PC-3 (cell line): ENCODE measurements at regions not wholly inside any gene's neighbourhood (a gene's known extent, or its start where the extent isn't known, plus 50 kb on each side); places are given as distances from the start of the nearest gene placed in this dataset.

ENCODE experiments used
- ATAC-seq: fragments of 200-7000 bp; cut with Tn5 transposase; 2 replicates; pipeline ENCODE4 v1.9.1; 2020; ENCODE audit warnings: mild to moderate bottlenecking, moderate library complexity
- BruUV-seq: library from RNA; stranded (reverse); fragments of 400-500 nt; replicated peaks from 2 replicates; lab custom pipeline; 2021; lab: Mats Ljungman, UMichigan
- CTCF ChIA-PET: fragments of 300-600 bp; sonication (Branson Sonifier 250); formaldehyde crosslinking; loops from one replicate; lab custom pipeline; 2022; ENCODE audit warnings: antibody characterized with exemption; lab: Charles Lee
- POLR2A ChIA-PET: fragments of 300-600 bp; sonication (Branson Sonifier 250); formaldehyde crosslinking; loops from one replicate; lab custom pipeline; 2022; ENCODE audit warnings: antibody characterized with exemption; ENCODE audit not compliant: unreplicated experiment; lab: Charles Lee
- DNase-seq: peaks from one replicate; pipeline ENCODE4 v3.0.0-alpha.2; 2015
- H2AFZ ChIP-seq: fragments of 300-600 bp; sonication (generic); 2 replicates; pipeline ENCODE4 v1.6.0; 2016; ENCODE audit warnings: antibody characterized with exemption, low read length
- H3F3A ChIP-seq: fragments of 300-600 bp; sonication (generic); one replicate; pipeline ENCODE4 v1.6.0; 2017; ENCODE audit warnings: antibody characterized with exemption, low read length, control low read depth, mild to moderate bottlenecking; ENCODE audit not compliant: unreplicated experiment
- H3K27ac ChIP-seq: fragments of 300-600 bp; sonication (generic); 2 replicates; pipeline ENCODE4 v1.5.1; 2016; ENCODE audit warnings: mild to moderate bottlenecking, low read length
- H3K27me3 ChIP-seq: fragments of 300-600 bp; sonication (generic); 2 replicates; pipeline ENCODE4 v1.6.1; 2016; ENCODE audit warnings: low read length, mixed read lengths
- H3K36me3 ChIP-seq: fragments of 300-600 bp; sonication (generic); 2 replicates; pipeline ENCODE4 v1.6.1; 2016; ENCODE audit warnings: low read depth, mixed run types, low read length, mixed read lengths
- H3K4me1 ChIP-seq: fragments of 300-600 bp; sonication (generic); 2 replicates; pipeline ENCODE4 v1.5.1; 2016; ENCODE audit warnings: low read length; ENCODE audit not compliant: insufficient read depth
- H3K4me2 ChIP-seq: fragments of 300-600 bp; sonication (generic); 2 replicates; pipeline ENCODE4 v1.6.0; 2016; ENCODE audit warnings: low read length
- H3K4me3 ChIP-seq: fragments of 300-600 bp; sonication (generic); 2 replicates; pipeline ENCODE4 v1.5.1; 2016; ENCODE audit warnings: mild to moderate bottlenecking, low read length, mixed read lengths
- H3K79me2 ChIP-seq: fragments of 300-600 bp; sonication (generic); 2 replicates; pipeline ENCODE4 v1.6.1; 2017; ENCODE audit warnings: low read length, mixed read lengths
- H3K9ac ChIP-seq: fragments of 300-600 bp; sonication (generic); 2 replicates; pipeline ENCODE4 v1.6.0; 2016; ENCODE audit warnings: mild to moderate bottlenecking, low read length
- H3K9me2 ChIP-seq: fragments of 300-600 bp; sonication (generic); replicated peaks from 2 replicates; pipeline ENCODE4 v1.6.1; 2016; ENCODE audit warnings: mixed run types, low read length, mixed read lengths
- H3K9me3 ChIP-seq: fragments of 300-600 bp; sonication (generic); 2 replicates; pipeline ENCODE4 v1.6.1; 2016; ENCODE audit warnings: low read length, mixed read lengths
- H4K20me1 ChIP-seq: fragments of 300-600 bp; sonication (generic); 2 replicates; pipeline ENCODE4 v1.6.1; 2016; ENCODE audit warnings: low read length, mixed read lengths
- EZH2 ChIP-seq: fragments of 300-600 bp; sonication (generic); IDR thresholded peaks from one replicate; pipeline ENCODE4 v1.6.1; 2017; ENCODE audit warnings: antibody characterized with exemption, mild to moderate bottlenecking, low read length; ENCODE audit not compliant: unreplicated experiment
- EZH2phosphoT487 ChIP-seq: fragments of 300-600 bp; sonication (generic); IDR thresholded peaks from 2 replicates; pipeline ENCODE4 v1.6.1; 2018; ENCODE audit warnings: mild to moderate bottlenecking, antibody characterized with exemption, low read length, borderline replicate concordance
- intact Hi-C: fragments of 100-400 bp; cut with micrococcal nuclease; formaldehyde crosslinking; loops from 2 replicates; pipeline ENCODE4 v1.9.0; 2023
- TF ChIP-seq, protein P1 (sequence below): fragments of 300-600 bp; sonication (generic); conservative IDR thresholded peaks from 2 replicates; pipeline ENCODE4 v1.5.1; 2017; ENCODE audit warnings: antibody characterized with exemption, low read depth, mild to moderate bottlenecking, low read length

DNA sequence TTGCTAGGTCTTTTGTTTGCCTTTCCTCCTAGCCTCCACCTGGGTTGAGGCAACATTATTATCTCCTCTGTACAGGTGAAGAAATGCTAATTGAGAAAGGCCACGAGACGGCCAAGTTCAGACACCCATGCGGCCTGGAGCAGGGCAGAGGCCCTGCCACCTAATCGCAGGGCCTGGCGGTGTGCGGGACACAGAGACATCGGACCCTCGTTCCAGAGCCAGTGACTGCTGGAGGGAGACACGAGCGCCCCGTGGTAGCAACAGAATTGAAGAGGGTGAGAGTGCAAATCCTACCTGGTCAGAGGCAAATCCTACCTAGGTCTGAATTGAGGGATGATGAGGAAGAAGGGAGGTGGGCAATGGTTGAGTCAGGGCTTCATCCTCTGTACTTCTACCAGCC lies 113.8 kb upstream of the MEF2A start:
- H3F3A ChIP-seq, result no peaks in the 10 kb centered on the region
- intact Hi-C loops, result no loop called here
- CTCF ChIA-PET, result no interaction called here

DNA sequence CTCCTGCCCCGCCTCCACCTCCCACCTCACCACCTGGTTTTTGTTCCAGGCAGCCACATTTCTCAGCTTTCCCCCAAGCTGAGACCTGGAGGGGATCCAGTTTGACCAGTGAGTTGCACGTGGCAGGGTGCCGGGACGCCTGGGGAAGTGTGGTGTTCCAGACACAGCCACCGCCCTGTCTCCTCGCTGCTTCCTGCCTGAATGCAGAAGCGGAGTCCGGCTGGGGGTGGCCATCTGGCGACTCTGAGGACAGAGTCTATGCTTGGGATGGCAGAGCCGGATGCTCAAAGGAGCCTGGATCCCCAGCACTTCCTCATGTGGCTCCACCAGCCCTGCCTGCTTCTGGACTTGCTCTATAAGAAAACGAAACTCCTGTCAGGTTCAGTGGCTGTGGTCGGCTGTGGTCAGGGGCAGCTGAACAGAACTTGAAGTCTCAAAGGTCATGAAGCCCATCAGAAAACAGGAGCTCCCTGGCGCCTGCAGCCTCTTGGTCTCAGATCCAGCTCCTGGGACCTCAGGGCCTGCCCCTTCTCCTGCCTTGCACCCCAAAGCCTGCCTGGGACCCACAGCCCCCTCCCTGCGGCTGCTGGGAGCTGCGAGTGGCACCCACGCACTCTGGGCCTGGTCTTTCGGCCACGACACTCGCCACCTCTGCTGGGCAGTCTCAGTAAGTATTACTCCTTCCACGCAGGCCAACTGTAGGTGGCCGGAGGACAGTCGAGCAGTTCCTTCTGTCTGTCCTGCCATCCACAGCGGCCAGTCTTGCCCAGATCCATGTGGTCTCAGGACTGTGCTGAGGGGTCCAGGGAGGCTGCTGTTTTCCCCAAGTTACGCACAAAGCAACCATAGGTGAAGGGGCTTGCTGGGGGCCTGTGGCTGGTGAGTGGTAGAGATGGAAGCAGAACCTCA lies 112.8 kb upstream of the MEF2A start:
- Histone ChIP-seq H3F3A (no peaks in the 10 kb centered on the region), H3K36me3 (no peaks in the 10 kb centered on the region), H3K9me2 (no peaks in the 10 kb centered on the region), H2AFZ (no peak overlapping the region), H3K9me3 (no peaks in the 10 kb centered on the region), H3K4me1 (peaks cover 19% of the 10 kb centered on the region), H3K4me2 (no peak overlapping the region), H3K27ac (no peak overlapping the region), H3K27me3 (no peaks in the 10 kb centered on the region), H4K20me1 (no peaks in the 10 kb centered on the region), H3K4me3 (no peak overlapping the region), H3K9ac (no peak overlapping the region), H3K79me2 (no peaks in the 10 kb centered on the region)
- intact Hi-C loops, result no loop called here
- ChIA-PET CTCF (no interaction called here), POLR2A (no interaction called here)
- no TSS peak for BruUV-seq
- no peak for DNase-seq
- ATAC-seq, result no peak
- TF ChIP-seq, protein P1, sequence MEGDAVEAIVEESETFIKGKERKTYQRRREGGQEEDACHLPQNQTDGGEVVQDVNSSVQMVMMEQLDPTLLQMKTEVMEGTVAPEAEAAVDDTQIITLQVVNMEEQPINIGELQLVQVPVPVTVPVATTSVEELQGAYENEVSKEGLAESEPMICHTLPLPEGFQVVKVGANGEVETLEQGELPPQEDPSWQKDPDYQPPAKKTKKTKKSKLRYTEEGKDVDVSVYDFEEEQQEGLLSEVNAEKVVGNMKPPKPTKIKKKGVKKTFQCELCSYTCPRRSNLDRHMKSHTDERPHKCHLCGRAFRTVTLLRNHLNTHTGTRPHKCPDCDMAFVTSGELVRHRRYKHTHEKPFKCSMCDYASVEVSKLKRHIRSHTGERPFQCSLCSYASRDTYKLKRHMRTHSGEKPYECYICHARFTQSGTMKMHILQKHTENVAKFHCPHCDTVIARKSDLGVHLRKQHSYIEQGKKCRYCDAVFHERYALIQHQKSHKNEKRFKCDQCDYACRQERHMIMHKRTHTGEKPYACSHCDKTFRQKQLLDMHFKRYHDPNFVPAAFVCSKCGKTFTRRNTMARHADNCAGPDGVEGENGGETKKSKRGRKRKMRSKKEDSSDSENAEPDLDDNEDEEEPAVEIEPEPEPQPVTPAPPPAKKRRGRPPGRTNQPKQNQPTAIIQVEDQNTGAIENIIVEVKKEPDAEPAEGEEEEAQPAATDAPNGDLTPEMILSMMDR, result no peak
- no peak for TF ChIP-seq EZH2
- TF ChIP-seq EZH2phosphoT487, result no peak

More for the DNA sequence above, 113.8 kb upstream of the MEF2A start:
- H3K9ac ChIP-seq, result no peak overlapping the region
- no peaks in the 10 kb centered on the region for H3K36me3 ChIP-seq
- no peak for DNase-seq
- H3K79me2 ChIP-seq, result no peaks in the 10 kb centered on the region
- no peak overlapping the region for H3K27ac ChIP-seq
- H4K20me1 ChIP-seq, result no peaks in the 10 kb centered on the region
- TF ChIP-seq EZH2phosphoT487, result no peak
- TF ChIP-seq EZH2, result no peak
- TF ChIP-seq, protein P1, result no peak
- POLR2A ChIA-PET, result no interaction called here
- H3K9me3 ChIP-seq, result no peaks in the 10 kb centered on the region
- H3K4me1 ChIP-seq, result peaks cover 19% of the 10 kb centered on the region
- H3K4me3 ChIP-seq, result no peak overlapping the region
- H3K9me2 ChIP-seq, result no peaks in the 10 kb centered on the region
- no TSS peak for BruUV-seq
- ATAC-seq, result no peak
- H3K4me2 ChIP-seq, result no peak overlapping the region
- no peaks in the 10 kb centered on the region for H3K27me3 ChIP-seq
- no peak overlapping the region for H2AFZ ChIP-seq

DNA sequence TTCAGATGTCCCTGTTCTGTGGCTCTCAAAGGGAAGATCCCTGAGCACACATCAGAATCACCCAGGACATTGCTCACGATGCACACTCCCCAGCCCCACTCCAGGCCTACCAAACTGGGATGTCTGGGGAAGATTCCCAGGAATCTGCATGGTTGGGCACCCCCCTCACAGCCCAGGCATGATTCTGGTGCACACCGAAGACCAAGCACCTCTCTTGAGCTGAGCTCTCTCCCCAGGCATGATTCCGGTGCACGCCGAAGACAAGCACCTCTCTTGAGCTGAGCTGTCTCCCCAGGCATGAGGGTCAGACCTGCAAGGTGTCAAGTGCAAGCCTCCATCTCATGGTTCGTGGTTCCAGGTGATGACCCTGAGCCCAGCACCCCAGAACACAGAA lies 112.2 kb upstream of the MEF2A start:
- no peak overlapping the region for H3K4me2 ChIP-seq
- no peak for TF ChIP-seq EZH2phosphoT487
- TF ChIP-seq, protein P1, result no peak
- TF ChIP-seq EZH2, result no peak
- H4K20me1 ChIP-seq, result no peaks in the 10 kb centered on the region
- H3K9ac ChIP-seq, result no peak overlapping the region
- no peaks in the 10 kb centered on the region for H3K9me2 ChIP-seq
- no peaks in the 10 kb centered on the region for H3K9me3 ChIP-seq
- no peak overlapping the region for H3K4me3 ChIP-seq
- no peak for ATAC-seq
- H3F3A ChIP-seq, result no peaks in the 10 kb centered on the region
- no peaks in the 10 kb centered on the region for H3K27me3 ChIP-seq
- POLR2A ChIA-PET, result no interaction called here
- BruUV-seq, result no TSS peak
- no peak overlapping the region for H3K27ac ChIP-seq
- CTCF ChIA-PET, result no interaction called here
- no peak for DNase-seq
- peaks cover 19% of the 10 kb centered on the region for H3K4me1 ChIP-seq
- no peak overlapping the region for H2AFZ ChIP-seq
- H3K36me3 ChIP-seq, result no peaks in the 10 kb centered on the region
- no peaks in the 10 kb centered on the region for H3K79me2 ChIP-seq
- intact Hi-C loops, result no loop called here
